GM12874 (cell line): ENCODE measurements at regions not wholly inside any gene's neighbourhood (a gene's known extent, or its start where the extent isn't known, plus 50 kb on each side); places are given as distances from the start of the nearest gene placed in this dataset.

Source experiments
- CTCF ChIP-seq: IDR thresholded peaks from 2 replicates; pipeline ENCODE4 v1.5.1; 2011; ENCODE audit warnings: low read depth, mild to moderate bottlenecking, control low read depth, low read length, moderate library complexity; ENCODE audit not compliant: insufficient read depth

- TF ChIP-seq CTCF = no peak
Measured at GRCh38 chr9:107624234-107624948, 134.8 kb upstream of the KLF4 start.

GRCh38 chr9:107621436-107621835 is 131.9 kb upstream of the KLF4 start:
- TF ChIP-seq CTCF = no peak

- TF ChIP-seq CTCF = no peak
Measured at GRCh38 chr9:107620801-107621200, 131.2 kb upstream of the KLF4 start.

GRCh38 chr9:107620236-107620635 is 130.7 kb upstream of the KLF4 start:
- no peak for TF ChIP-seq CTCF

- no peak for TF ChIP-seq CTCF
Measured at GRCh38 chr9:107615321-107615720, 125.8 kb upstream of the KLF4 start.

- TF ChIP-seq CTCF = no peak
Measured at GRCh38 chr9:107614765-107615164, 125.2 kb upstream of the KLF4 start.

GRCh38 chr9:107613321-107613720 is 123.8 kb upstream of the KLF4 start:
- no peak for TF ChIP-seq CTCF
